ENCODE measurements at regions not wholly inside any gene's neighbourhood (a gene's known extent, or its start where the extent isn't known, plus 50 kb on each side); places are given as distances from the start of the nearest gene placed in this dataset.

DNA sequence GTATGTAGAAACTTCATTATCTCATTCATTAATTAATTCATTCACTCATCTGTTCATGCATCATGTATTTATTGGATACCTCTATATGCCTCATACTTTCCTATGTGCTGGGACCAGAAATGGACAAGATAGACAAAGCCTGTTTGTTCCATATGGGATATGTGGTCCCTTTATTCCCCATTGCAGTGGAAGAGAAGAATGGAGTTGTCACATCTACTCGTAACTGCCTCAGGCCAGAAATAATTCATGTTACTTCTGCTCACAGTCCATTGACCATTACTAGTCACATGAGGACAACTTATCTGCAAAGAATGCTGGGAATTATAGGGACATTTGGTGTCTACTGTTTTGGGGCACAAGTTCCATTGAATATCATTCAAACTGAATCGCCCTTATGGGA is 327.8 kb downstream of the MATN1 start:
- TF ChIP-seq, protein P1, sequence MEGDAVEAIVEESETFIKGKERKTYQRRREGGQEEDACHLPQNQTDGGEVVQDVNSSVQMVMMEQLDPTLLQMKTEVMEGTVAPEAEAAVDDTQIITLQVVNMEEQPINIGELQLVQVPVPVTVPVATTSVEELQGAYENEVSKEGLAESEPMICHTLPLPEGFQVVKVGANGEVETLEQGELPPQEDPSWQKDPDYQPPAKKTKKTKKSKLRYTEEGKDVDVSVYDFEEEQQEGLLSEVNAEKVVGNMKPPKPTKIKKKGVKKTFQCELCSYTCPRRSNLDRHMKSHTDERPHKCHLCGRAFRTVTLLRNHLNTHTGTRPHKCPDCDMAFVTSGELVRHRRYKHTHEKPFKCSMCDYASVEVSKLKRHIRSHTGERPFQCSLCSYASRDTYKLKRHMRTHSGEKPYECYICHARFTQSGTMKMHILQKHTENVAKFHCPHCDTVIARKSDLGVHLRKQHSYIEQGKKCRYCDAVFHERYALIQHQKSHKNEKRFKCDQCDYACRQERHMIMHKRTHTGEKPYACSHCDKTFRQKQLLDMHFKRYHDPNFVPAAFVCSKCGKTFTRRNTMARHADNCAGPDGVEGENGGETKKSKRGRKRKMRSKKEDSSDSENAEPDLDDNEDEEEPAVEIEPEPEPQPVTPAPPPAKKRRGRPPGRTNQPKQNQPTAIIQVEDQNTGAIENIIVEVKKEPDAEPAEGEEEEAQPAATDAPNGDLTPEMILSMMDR (IDR thresholded peaks at IDR 0.05; ENCODE audit: insufficient read depth, low read depth, low read length) = no peak
- TF ChIP-seq EZH2 (IDR thresholded peaks at IDR 0.05; ENCODE audit: insufficient read depth, low read length) = no peak
